ENCODE measurements at regions not wholly inside any gene's neighbourhood (a gene's known extent, or its start where the extent isn't known, plus 50 kb on each side); places are given as distances from the start of the nearest gene placed in this dataset.

GRCh38 chr21:17738176-17738953, 80.8 kb downstream of the C21orf91 start:
- Histone ChIP-seq H3K9me3 (no peaks in the 10 kb centered on the region), H3K27ac (no peak overlapping the region), H3K27me3 (no peaks in the 10 kb centered on the region), H3K4me1 (ENCODE audit: insufficient read depth) (no peaks in the 10 kb centered on the region), H3K36me3 (no peaks in the 10 kb centered on the region), H3K4me3 (no peak overlapping the region)
- TF ChIP-seq CTCF (IDR thresholded peaks at IDR 0.05) (no peak), EP300 (IDR thresholded peaks at IDR 0.05) (no peak), POLR2A (IDR thresholded peaks at IDR 0.05) (no peak)
- WGBS, 3 donors = 56 to 70% (median 58%) methylated on average over 11 of the region's 11 CpGs
- DNase-seq = no peak
- intact Hi-C loops (cut with DNase I) = no loop called here

- Histone ChIP-seq H3K4me3 (no peak overlapping the region), H3K36me3 (no peaks in the 10 kb centered on the region), H3K4me1 (ENCODE audit: insufficient read depth) (no peaks in the 10 kb centered on the region), H3K27ac (no peak overlapping the region), H3K9me3 (no peaks in the 10 kb centered on the region), H3K27me3 (no peaks in the 10 kb centered on the region)
- DNase-seq = no peak
- TF ChIP-seq CTCF (IDR thresholded peaks at IDR 0.05) (no peak), POLR2A (IDR thresholded peaks at IDR 0.05) (no peak), EP300 (IDR thresholded peaks at IDR 0.05) (no peak)
- intact Hi-C loops (cut with DNase I) = no loop called here
- 74 to 81% (median 76%) methylated on average over 5 of the region's 5 CpGs for WGBS, 3 donors
Observed at GRCh38 chr21:17736072-17736471, 83.1 kb downstream of the C21orf91 start.

- Histone ChIP-seq H3K27me3 (no peaks in the 10 kb centered on the region), H3K4me1 (ENCODE audit: insufficient read depth) (no peaks in the 10 kb centered on the region), H3K4me3 (no peak overlapping the region), H3K27ac (no peak overlapping the region), H3K36me3 (no peaks in the 10 kb centered on the region), H3K9me3 (no peaks in the 10 kb centered on the region)
- 88 to 91% (median 88%) methylated on average over 5 of the region's 5 CpGs for WGBS, 3 donors
- TF ChIP-seq CTCF (IDR thresholded peaks at IDR 0.05) (no peak), EP300 (IDR thresholded peaks at IDR 0.05) (no peak), POLR2A (IDR thresholded peaks at IDR 0.05) (no peak)
- intact Hi-C loops (cut with DNase I) = no loop called here
- DNase-seq = no peak
Observed at GRCh38 chr21:17733209-17733608, 85.9 kb downstream of the C21orf91 start.

- Histone ChIP-seq H3K9me3 (no peaks in the 10 kb centered on the region), H3K27ac (no peak overlapping the region), H3K36me3 (no peaks in the 10 kb centered on the region), H3K27me3 (no peaks in the 10 kb centered on the region), H3K4me3 (no peak overlapping the region), H3K4me1 (ENCODE audit: insufficient read depth) (no peaks in the 10 kb centered on the region)
- no peak for TF ChIP-seq EP300 (IDR thresholded peaks at IDR 0.05)
- TF ChIP-seq POLR2A (IDR thresholded peaks at IDR 0.05) = no peak
- TF ChIP-seq CTCF (IDR thresholded peaks at IDR 0.05) = no peak
- WGBS, 3 donors = 60 to 72% (median 62%) methylated on average over 2 of the region's 2 CpGs
- DNase-seq = no peak
- intact Hi-C loops (cut with DNase I) = no loop called here
Observed at GRCh38 chr21:17732306-17732705, 86.8 kb downstream of the C21orf91 start.

Measured in ovary (tissue), 7 donors.